ENCODE measurements at regions not wholly inside any gene's neighbourhood (a gene's known extent, or its start where the extent isn't known, plus 50 kb on each side); places are given as distances from the start of the nearest gene placed in this dataset.

DNA sequence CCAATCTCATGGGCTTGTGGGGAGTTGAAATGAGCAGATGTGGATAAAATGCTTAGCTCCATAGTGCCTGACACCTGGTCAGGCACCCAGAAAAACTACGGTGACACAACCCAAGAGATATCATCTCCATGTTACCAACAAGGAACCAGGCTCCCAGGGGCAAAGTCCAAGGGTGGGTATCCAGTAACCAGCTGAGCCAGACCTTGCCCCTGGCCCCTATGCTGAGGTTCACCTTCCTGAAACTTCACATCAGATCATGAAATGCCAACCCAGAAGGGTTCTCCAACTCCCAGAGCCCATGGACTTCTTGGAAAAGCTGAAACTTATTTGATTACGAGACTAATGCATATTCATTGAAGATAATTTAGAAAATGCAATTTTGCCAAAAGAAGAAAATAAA, 141.8 kb upstream of the KCNG1 start:
- no peak overlapping the region for H3K4me3 Mint-ChIP-seq

DNA sequence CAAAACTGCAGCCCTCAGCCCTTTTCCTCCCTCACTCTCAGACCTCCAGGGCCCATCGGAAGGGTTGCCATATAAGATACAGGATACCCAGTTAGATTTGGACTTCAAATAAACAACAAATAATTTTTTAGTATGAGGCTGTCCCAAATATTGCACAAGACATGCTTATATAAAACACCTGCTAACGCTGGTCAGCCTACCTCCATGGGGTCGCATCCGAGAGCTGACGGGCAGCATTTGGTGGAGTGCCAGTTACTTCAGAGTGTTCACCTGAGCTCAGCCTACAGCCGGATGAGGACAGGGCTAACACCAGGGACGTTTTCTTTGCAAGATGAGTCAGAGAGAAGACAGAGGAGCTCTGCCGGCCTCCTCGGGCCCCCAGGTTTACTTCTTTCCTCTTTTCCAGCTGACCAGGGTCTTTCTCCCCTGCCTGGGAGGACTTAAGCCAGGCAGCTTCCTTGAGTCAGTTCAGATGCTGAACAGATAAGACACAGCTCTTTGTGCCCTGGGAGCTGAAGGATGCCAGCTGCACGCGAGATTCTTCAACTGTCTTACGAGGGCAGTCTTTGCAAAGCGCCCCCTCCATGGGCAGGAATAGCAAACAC, 141.2 kb upstream of the KCNG1 start:
- no peak overlapping the region for H3K27ac Mint-ChIP-seq
- H3K4me3 Mint-ChIP-seq, result no peak overlapping the region
- no peaks in the 10 kb centered on the region for H3K36me3 Mint-ChIP-seq
- peaks cover 18% of the 10 kb centered on the region for H3K27me3 Mint-ChIP-seq
- H3K9me3 Mint-ChIP-seq, result peaks cover 0 to 4% (median 3%) of the 10 kb centered on the region in 3 donors
- H3K4me1 Mint-ChIP-seq, result no peaks in the 10 kb centered on the region

More for the DNA sequence above, 141.8 kb upstream of the KCNG1 start:
- H3K36me3 Mint-ChIP-seq, result no peaks in the 10 kb centered on the region
- no peaks in the 10 kb centered on the region for H3K4me1 Mint-ChIP-seq
- no peak overlapping the region for H3K27ac Mint-ChIP-seq
- peaks cover 13% of the 10 kb centered on the region for H3K27me3 Mint-ChIP-seq
- H3K9me3 Mint-ChIP-seq, result peaks cover 2 to 5% (median 3%) of the 10 kb centered on the region in 3 donors

DNA sequence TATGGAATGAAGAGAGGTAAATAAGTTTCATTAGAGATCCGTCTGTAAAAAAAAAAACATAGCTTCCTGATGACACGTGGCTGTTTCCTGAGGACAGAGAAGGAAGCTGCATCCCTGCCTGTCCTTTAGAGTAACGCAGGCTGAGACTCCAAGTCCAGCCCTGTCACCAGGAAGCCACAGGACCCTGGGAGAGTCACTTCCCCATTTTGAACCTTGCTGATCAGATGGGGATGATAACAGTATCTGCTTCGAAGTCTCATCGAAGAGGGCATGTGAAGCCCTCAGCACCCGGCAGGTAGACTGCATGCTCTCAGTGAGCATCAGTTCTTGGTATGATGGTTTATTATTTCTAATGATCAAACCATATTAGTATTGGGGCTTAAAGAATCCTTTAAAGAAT, 139.1 kb upstream of the KCNG1 start:
- H3K4me1 Mint-ChIP-seq, result no peaks in the 10 kb centered on the region
- H3K9me3 Mint-ChIP-seq, result peaks cover 0 to 3% (median 2%) of the 10 kb centered on the region in 3 donors
- peak overlapping the region in 1 of 3 donors; percentile 76 for H3K27ac Mint-ChIP-seq
- no peaks in the 10 kb centered on the region for H3K36me3 Mint-ChIP-seq
- no peak overlapping the region for H3K4me3 Mint-ChIP-seq
- H3K27me3 Mint-ChIP-seq, result peaks cover 25% of the 10 kb centered on the region

DNA sequence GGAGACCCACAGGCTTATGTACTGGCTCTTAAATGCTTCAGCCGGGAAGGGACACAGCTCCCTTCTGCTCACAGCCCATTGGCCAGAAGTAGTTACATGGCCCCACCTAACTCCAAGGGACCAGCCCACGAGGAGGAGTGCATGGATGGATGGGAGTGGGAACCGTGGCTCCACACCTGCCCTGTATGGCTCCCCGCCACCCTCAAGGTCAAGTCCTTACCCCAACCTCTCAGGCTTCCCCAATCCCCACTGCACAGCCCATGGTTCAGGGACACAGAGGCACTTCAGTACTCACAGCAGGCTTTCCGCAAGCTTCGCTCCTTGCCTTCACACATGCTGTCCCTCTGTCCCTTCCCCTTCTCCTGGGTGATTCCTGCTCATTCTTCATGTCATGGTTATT, 137.9 kb upstream of the KCNG1 start:
- Mint-ChIP-seq H3K4me1 (no peaks in the 10 kb centered on the region), H3K27ac (no peak overlapping the region), H3K27me3 (peaks cover 25% of the 10 kb centered on the region), H3K9me3 (peaks cover 0 to 2% (median 0%) of the 10 kb centered on the region in 3 donors), H3K4me3 (no peak overlapping the region), H3K36me3 (no peaks in the 10 kb centered on the region)

DNA sequence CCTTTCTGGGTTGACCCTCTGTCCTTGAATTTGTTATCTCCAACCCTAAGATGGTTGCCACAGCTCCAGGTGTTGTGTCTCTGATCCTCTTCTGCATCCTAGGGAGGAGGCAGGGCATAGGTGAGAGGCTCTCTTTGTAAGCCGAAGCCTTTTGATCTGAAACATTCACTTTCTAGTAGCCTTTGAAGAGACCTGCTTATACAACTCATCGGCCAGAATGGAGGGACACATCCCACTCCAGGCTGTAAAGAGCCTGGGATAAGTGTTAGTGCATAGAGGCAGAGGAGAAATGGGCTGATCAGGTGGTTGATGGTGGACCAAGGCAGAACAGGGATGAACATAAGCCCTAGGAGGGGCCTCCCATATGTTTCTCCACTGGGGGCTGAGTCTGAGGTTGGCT, 137.1 kb upstream of the KCNG1 start:
- H3K4me3 Mint-ChIP-seq, result no peak overlapping the region
- H3K9me3 Mint-ChIP-seq, result peaks cover 0 to 2% (median 0%) of the 10 kb centered on the region in 3 donors
- no peaks in the 10 kb centered on the region for H3K4me1 Mint-ChIP-seq
- H3K27ac Mint-ChIP-seq, result no peak overlapping the region
- no peaks in the 10 kb centered on the region for H3K36me3 Mint-ChIP-seq
- H3K27me3 Mint-ChIP-seq, result peaks cover 28% of the 10 kb centered on the region

DNA sequence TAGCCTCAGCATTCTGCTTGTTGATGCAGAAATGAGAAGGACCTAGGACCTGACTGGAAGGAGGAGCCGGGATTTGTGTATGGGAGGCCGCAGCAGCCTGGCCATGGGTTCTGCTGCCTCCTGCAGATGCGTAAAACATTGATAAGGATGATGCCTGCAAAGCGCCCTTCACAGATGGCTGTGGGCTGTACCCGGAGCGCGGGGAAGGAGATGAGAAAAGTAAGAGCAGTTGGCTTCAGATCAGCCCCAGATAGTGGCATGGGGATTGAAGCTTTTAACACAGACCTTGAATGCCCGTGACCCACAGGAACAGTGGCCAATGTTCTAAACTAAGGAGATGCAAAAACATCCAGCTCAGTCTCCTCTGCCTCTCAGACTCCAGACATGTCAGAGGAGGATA, 136.4 kb upstream of the KCNG1 start:
- Mint-ChIP-seq H3K4me1 (no peaks in the 10 kb centered on the region), H3K9me3 (peaks cover 0 to 2% (median 0%) of the 10 kb centered on the region in 3 donors), H3K27me3 (peaks cover 32% of the 10 kb centered on the region), H3K4me3 (no peak overlapping the region), H3K36me3 (no peaks in the 10 kb centered on the region), H3K27ac (no peak overlapping the region)

DNA sequence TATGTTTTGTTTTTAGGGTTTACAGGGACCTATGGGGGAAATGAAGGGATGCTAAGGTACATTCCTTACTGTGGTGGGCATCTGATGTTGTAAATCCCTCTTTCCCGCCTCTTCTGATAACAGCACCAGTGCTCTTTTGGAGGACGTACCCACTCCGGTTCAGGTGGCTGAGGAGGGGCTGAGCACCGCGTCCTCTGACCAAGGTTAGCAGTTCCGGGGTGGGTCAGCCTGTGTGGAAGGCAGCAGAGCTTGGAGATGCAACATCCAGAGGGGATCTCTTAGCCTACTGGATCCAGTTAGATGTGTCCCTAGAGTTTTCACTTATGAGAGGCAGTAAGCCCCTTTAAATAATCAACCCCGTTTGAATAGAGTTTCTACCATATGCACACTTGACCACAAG, 135.3 kb upstream of the KCNG1 start:
- Mint-ChIP-seq H3K4me1 (no peaks in the 10 kb centered on the region), H3K36me3 (no peaks in the 10 kb centered on the region), H3K27ac (no peak overlapping the region), H3K4me3 (no peak overlapping the region), H3K27me3 (peaks cover 37% of the 10 kb centered on the region), H3K9me3 (peaks cover 0 to 2% (median 0%) of the 10 kb centered on the region in 3 donors)

DNA sequence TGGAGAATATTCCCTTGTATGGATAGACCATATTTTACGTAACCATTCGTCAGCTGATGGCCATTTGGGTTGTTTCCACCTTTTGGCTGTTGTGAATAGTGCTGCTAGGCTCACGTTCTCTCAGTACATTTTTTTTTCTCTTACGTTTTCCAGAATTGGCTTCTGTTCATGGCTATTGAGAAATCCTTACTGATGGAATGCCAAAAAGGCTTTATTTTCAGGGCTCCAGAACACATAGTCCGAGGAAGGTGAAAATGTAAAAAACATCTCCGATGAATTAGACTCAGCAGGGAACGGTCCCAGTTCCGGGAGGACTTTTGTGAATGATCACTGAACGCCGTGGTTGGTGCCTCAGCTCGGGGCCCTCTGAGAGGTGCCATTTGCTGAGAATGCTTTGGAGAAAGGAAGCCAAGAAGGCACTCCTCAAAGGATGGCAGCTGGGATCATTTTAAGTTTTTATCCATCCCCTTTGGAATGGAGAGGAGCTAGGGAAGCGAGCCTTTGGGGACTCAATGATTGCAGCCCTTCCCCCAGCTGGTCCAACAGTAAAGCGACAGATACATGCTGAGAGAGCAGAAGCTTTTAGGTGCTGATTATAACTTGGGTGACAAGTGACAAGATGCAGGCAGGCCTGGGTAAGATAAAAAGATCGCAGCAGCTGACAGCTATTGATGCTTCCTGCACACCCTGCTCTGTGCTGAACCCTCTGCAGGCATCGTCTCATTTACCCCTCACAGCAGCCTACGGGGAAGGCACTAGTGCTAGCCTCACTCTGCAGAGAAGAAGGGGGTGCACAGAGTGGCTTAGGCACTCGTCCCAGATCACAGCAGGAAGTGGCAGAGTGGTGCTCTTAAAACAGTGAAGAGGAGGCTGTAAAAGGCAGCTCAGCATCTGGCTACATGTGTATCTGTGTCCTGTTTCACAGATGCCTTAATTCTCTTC, 133.4 kb upstream of the KCNG1 start:
- Mint-ChIP-seq H3K9me3 (peaks cover 0 to 3% (median 2%) of the 10 kb centered on the region in 3 donors), H3K27me3 (peaks cover 32% of the 10 kb centered on the region), H3K4me3 (no peak overlapping the region)

DNA sequence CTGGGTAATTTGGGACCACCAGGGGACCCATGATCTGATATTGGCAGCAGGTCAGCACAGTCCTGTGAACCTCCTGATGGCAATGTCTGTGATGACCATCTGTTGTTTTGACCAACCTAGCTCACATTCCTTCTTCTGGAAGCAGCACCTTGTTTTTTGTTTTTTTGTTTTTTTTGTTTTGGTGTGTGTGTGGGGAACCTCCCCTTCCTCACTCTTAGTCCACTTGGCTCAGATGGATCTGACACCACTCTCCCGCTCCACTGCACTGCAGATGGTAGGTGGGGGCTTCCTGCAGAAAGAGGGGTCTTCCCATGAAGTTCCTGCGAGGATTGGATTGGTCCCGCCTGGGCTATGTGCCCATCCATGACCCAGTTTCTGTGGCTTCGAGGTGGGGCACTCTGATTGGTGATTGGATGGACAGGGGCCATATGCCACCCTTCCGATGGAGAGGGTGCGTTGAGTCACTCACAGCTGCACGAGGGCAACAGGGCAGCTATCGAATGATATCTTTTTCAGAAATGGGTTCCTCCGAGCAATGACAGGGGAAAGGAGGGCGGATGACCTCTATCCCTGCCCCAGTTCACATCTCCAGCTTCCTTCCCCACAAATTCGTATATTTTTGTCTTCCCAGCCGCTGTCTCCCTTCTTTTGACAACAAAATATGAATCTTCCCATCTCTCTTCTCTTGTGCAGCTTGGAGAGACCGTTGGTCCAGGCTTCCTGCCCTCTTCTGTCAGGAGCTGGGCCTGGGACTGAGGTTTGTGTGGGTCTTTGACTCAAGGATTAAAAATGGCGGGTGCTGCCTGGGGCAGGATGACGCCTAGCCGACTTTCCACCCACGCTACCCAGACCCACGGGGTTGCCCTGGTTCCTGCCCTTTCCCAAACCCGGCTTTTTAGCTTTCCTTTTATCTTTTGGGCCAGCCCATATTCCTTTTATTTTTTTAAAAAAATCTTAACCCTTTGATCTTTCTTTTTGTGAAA, 132.1 kb upstream of the KCNG1 start:
- Mint-ChIP-seq H3K4me1 (no peaks in the 10 kb centered on the region), H3K4me3 (no peak overlapping the region), H3K9me3 (peaks cover 0 to 3% (median 2%) of the 10 kb centered on the region in 3 donors), H3K36me3 (no peaks in the 10 kb centered on the region), H3K27me3 (peaks cover 27% of the 10 kb centered on the region), H3K27ac (no peak overlapping the region)

More for the DNA sequence above, 133.4 kb upstream of the KCNG1 start:
- Mint-ChIP-seq H3K36me3 (no peaks in the 10 kb centered on the region), H3K27ac (no peak overlapping the region), H3K4me1 (no peaks in the 10 kb centered on the region)

DNA sequence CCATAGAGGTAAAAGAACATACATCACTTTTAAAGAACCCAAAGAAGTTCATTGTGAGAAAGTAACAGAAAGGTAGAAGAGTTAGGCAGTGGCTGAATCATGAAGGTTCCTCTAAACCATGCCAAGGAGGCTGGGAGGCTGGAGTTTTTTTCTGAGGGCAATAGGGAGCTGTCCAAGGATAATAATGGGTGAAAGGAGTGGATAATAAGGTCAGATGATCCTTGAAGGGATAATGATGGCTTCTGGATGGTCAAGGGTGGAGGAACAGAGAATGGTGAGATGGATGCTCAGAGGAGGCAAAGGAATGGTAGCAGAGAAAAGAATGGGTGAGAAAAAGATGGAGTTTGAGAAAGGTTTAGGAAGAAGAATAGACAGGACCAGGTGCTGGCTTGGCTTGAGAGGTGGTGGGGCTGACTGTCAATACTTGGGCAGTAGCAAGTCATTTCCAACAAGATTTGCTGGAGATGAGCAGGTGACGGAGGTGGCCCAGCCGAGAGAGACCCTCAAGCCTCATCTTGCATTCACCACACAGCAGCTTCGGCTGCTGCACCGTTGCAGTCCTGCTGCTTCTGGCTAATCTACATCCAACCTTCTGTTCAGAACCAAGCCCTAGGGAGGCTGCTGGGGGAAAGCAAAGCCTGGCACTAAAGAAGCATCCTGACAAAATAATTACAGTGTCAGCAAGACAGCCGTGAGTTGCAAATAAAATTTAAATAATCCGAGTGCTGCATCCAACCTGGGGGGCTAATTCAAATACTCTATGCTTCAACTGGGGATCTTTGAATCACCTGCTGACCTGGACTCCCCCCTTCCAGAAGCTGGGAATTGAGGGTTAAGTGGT, 131.2 kb upstream of the KCNG1 start:
- Mint-ChIP-seq H3K4me3 (no peak overlapping the region), H3K36me3 (no peaks in the 10 kb centered on the region), H3K27me3 (peaks cover 18% of the 10 kb centered on the region), H3K27ac (no peak overlapping the region), H3K9me3 (peaks cover 0 to 3% (median under 1%) of the 10 kb centered on the region in 3 donors), H3K4me1 (no peaks in the 10 kb centered on the region)

DNA sequence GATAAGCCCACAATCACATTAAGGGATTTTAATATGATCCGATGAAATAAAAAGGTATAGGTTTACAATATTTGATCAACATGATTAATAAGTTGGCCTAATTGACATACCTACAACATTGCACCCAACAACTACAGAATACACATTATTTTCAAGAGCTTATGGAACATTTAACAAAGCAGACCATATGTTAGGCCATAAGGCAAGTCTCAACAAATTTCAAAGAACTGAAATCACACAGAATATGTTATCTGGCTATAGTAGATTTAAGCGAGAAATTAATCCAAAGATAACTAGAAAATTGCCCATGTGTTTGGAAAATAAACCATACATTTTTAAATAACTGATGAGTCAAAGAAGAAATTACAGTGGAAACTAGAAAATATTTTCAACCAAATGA, 126.0 kb upstream of the KCNG1 start:
- Mint-ChIP-seq H3K36me3 (no peaks in the 10 kb centered on the region), H3K4me3 (no peak overlapping the region), H3K27ac (no peak overlapping the region), H3K27me3 (peaks cover 8% of the 10 kb centered on the region), H3K4me1 (no peaks in the 10 kb centered on the region), H3K9me3 (peaks cover 2 to 11% (median 8%) of the 10 kb centered on the region in 3 donors)

DNA sequence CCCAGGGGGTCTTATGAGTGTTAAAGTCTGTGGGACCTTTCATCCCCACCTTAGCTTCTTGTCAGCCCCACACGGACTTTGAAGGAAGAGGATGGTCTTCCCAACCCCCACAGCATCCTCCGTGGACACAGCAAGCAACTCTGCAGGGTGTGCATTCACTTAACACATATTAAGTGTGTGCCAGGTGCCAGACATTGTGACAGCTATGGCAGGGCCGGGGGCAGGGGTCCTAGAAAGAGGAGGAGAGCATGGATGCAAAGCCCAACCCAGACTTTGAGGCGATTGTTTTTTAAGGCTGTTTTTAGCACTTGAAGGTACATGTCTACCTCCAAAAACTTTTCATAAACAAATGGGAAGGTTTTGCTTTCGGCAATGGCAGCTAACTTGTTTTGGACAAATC, 121.6 kb upstream of the KCNG1 start:
- Mint-ChIP-seq H3K27ac (no peak overlapping the region), H3K27me3 (peaks cover 9% of the 10 kb centered on the region), H3K9me3 (peaks cover 2 to 11% (median 5%) of the 10 kb centered on the region in 3 donors), H3K4me3 (no peak overlapping the region), H3K36me3 (no peaks in the 10 kb centered on the region), H3K4me1 (no peaks in the 10 kb centered on the region)

DNA sequence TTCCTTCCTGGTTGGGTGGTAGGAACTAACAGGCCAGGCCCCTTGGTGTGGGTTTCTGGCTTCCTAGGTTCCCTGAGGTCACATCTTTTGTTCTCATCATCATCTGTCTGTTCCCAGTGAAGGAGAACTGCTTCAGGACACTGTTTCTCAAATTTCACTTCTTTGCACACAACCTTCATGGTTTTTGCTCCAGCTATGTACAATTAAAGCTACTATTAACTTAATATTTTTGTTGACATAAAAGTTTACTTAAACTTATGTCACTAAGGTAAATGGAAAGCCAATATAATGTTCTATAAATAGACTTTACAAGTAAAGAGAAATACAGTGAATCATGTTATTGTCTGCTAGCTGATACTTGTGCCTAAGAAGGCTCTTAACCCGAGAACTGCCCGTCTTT, 120.7 kb upstream of the KCNG1 start:
- Mint-ChIP-seq H3K9me3 (peaks cover 2 to 11% (median 5%) of the 10 kb centered on the region in 3 donors), H3K4me3 (no peak overlapping the region), H3K27me3 (peaks cover 13% of the 10 kb centered on the region), H3K4me1 (peaks cover 0 to 1% (median 0%) of the 10 kb centered on the region in 3 donors), H3K36me3 (no peaks in the 10 kb centered on the region), H3K27ac (no peak overlapping the region)

DNA sequence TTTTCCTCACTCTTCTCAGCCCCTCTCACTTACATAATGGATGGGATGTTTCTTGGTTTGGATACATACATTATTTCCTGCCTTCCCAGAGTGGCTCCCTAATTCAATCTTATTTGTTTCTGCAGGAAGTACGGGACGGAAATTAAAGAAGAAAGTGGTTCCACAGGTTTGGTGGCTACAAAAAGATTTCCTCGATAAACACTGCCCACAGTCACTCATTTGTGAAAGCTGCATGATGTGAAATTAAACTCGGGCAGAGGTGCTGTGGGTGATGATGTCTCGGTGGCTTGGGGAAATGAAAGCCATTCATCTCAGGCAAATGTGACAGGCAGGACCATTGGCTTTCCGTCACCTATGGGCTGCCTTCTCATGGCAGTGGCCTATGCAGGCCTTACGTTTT, 119.5 kb upstream of the KCNG1 start:
- Mint-ChIP-seq H3K36me3 (no peaks in the 10 kb centered on the region), H3K27me3 (peaks cover 13% of the 10 kb centered on the region), H3K27ac (no peak overlapping the region), H3K4me3 (no peak overlapping the region), H3K4me1 (peaks cover 0 to 2% (median 0%) of the 10 kb centered on the region in 3 donors), H3K9me3 (peaks cover 2 to 11% (median 5%) of the 10 kb centered on the region in 3 donors)

All from IgD-negative memory B cell (primary cell).